ENCODE measurements at regions not wholly inside any gene's neighbourhood (a gene's known extent, or its start where the extent isn't known, plus 50 kb on each side); places are given as distances from the start of the nearest gene placed in this dataset.

- DNase-seq, result no peak
- Histone ChIP-seq H3K36me3 (replicated peaks; ENCODE audit: control insufficient read depth, insufficient read depth, low read length) (no peaks in the 10 kb centered on the region), H3K27me3 (ENCODE audit: control insufficient read depth, insufficient read depth, low read length) (no peaks in the 10 kb centered on the region), H3K4me3 (ENCODE audit: insufficient read depth, low read depth, low read length) (no peak overlapping the region)
Measured at GRCh38 chr7:115672024-115672423, 358.5 kb downstream of the TFEC start.

- H3K4me3 ChIP-seq (ENCODE audit: insufficient read depth, low read depth, low read length), result no peak overlapping the region
- H3K36me3 ChIP-seq (replicated peaks; ENCODE audit: control insufficient read depth, insufficient read depth, low read length), result no peaks in the 10 kb centered on the region
Measured at GRCh38 chr7:115662676-115663075, 367.9 kb downstream of the TFEC start.

GRCh38 chr7:115662120-115662519, 368.4 kb downstream of the TFEC start:
- H3K27me3 ChIP-seq (ENCODE audit: control insufficient read depth, insufficient read depth, low read length), result no peaks in the 10 kb centered on the region
- no peaks in the 10 kb centered on the region for H3K36me3 ChIP-seq (replicated peaks; ENCODE audit: control insufficient read depth, insufficient read depth, low read length)
- H3K4me3 ChIP-seq (ENCODE audit: insufficient read depth, low read depth, low read length), result no peak overlapping the region
- no peak for DNase-seq

More at GRCh38 chr7:115662676-115663075, 367.9 kb downstream of the TFEC start:
- no peaks in the 10 kb centered on the region for H3K27me3 ChIP-seq (ENCODE audit: control insufficient read depth, insufficient read depth, low read length)
- no peak for DNase-seq

- Histone ChIP-seq H3K4me3 (ENCODE audit: insufficient read depth, low read depth, low read length) (no peak overlapping the region), H3K36me3 (replicated peaks; ENCODE audit: control insufficient read depth, insufficient read depth, low read length) (no peaks in the 10 kb centered on the region), H3K27me3 (ENCODE audit: control insufficient read depth, insufficient read depth, low read length) (no peaks in the 10 kb centered on the region)
- DNase-seq, result no peak
Measured at GRCh38 chr7:115658223-115658622, 372.3 kb downstream of the TFEC start.

- H3K27me3 ChIP-seq (ENCODE audit: control insufficient read depth, insufficient read depth, low read length), result no peaks in the 10 kb centered on the region
- DNase-seq, result no peak
- no peaks in the 10 kb centered on the region for H3K36me3 ChIP-seq (replicated peaks; ENCODE audit: control insufficient read depth, insufficient read depth, low read length)
- H3K4me3 ChIP-seq (ENCODE audit: insufficient read depth, low read depth, low read length), result no peak overlapping the region
Measured at GRCh38 chr7:115654384-115655214, 376.0 kb downstream of the TFEC start.

GRCh38 chr7:115649429-115649828, 381.1 kb downstream of the TFEC start:
- Histone ChIP-seq H3K36me3 (replicated peaks; ENCODE audit: control insufficient read depth, insufficient read depth, low read length) (no peaks in the 10 kb centered on the region), H3K4me3 (ENCODE audit: insufficient read depth, low read depth, low read length) (no peak overlapping the region), H3K27me3 (ENCODE audit: control insufficient read depth, insufficient read depth, low read length) (no peaks in the 10 kb centered on the region)
- DNase-seq, result no peak

GRCh38 chr7:115647712-115648111, 382.9 kb downstream of the TFEC start:
- H3K27me3 ChIP-seq (ENCODE audit: control insufficient read depth, insufficient read depth, low read length), result no peaks in the 10 kb centered on the region
- DNase-seq, result no peak
- no peak overlapping the region for H3K4me3 ChIP-seq (ENCODE audit: insufficient read depth, low read depth, low read length)
- H3K36me3 ChIP-seq (replicated peaks; ENCODE audit: control insufficient read depth, insufficient read depth, low read length), result no peaks in the 10 kb centered on the region

GRCh38 chr7:115642194-115642593, 388.4 kb downstream of the TFEC start:
- no peaks in the 10 kb centered on the region for H3K27me3 ChIP-seq (ENCODE audit: control insufficient read depth, insufficient read depth, low read length)
- no peak for DNase-seq
- no peak overlapping the region for H3K4me3 ChIP-seq (ENCODE audit: insufficient read depth, low read depth, low read length)
- no peaks in the 10 kb centered on the region for H3K36me3 ChIP-seq (replicated peaks; ENCODE audit: control insufficient read depth, insufficient read depth, low read length)

- no peak for DNase-seq
- Histone ChIP-seq H3K27me3 (ENCODE audit: control insufficient read depth, insufficient read depth, low read length) (no peaks in the 10 kb centered on the region), H3K4me3 (ENCODE audit: insufficient read depth, low read depth, low read length) (no peak overlapping the region), H3K36me3 (replicated peaks; ENCODE audit: control insufficient read depth, insufficient read depth, low read length) (no peaks in the 10 kb centered on the region)
Measured at GRCh38 chr7:115638853-115639252, 391.7 kb downstream of the TFEC start.

- Histone ChIP-seq H3K36me3 (replicated peaks; ENCODE audit: control insufficient read depth, insufficient read depth, low read length) (no peaks in the 10 kb centered on the region), H3K4me3 (ENCODE audit: insufficient read depth, low read depth, low read length) (no peak overlapping the region), H3K27me3 (ENCODE audit: control insufficient read depth, insufficient read depth, low read length) (no peaks in the 10 kb centered on the region)
- no peak for DNase-seq
Measured at GRCh38 chr7:115637128-115637527, 393.4 kb downstream of the TFEC start.

GRCh38 chr7:115635876-115636275, 394.7 kb downstream of the TFEC start:
- Histone ChIP-seq H3K36me3 (replicated peaks; ENCODE audit: control insufficient read depth, insufficient read depth, low read length) (no peaks in the 10 kb centered on the region), H3K4me3 (ENCODE audit: insufficient read depth, low read depth, low read length) (no peak overlapping the region), H3K27me3 (ENCODE audit: control insufficient read depth, insufficient read depth, low read length) (no peaks in the 10 kb centered on the region)
- DNase-seq, result no peak

GRCh38 chr7:115635376-115635775, 395.2 kb downstream of the TFEC start:
- Histone ChIP-seq H3K27me3 (ENCODE audit: control insufficient read depth, insufficient read depth, low read length) (no peaks in the 10 kb centered on the region), H3K4me3 (ENCODE audit: insufficient read depth, low read depth, low read length) (no peak overlapping the region), H3K36me3 (replicated peaks; ENCODE audit: control insufficient read depth, insufficient read depth, low read length) (no peaks in the 10 kb centered on the region)
- no peak for DNase-seq

- Histone ChIP-seq H3K4me3 (ENCODE audit: insufficient read depth, low read depth, low read length) (no peak overlapping the region), H3K36me3 (replicated peaks; ENCODE audit: control insufficient read depth, insufficient read depth, low read length) (no peaks in the 10 kb centered on the region), H3K27me3 (ENCODE audit: control insufficient read depth, insufficient read depth, low read length) (no peaks in the 10 kb centered on the region)
- no peak for DNase-seq
Measured at GRCh38 chr7:115634633-115635032, 395.9 kb downstream of the TFEC start.

- Histone ChIP-seq H3K36me3 (replicated peaks; ENCODE audit: control insufficient read depth, insufficient read depth, low read length) (no peaks in the 10 kb centered on the region), H3K27me3 (ENCODE audit: control insufficient read depth, insufficient read depth, low read length) (no peaks in the 10 kb centered on the region), H3K4me3 (ENCODE audit: insufficient read depth, low read depth, low read length) (no peak overlapping the region)
- no peak for DNase-seq
Measured at GRCh38 chr7:115632636-115633035, 397.9 kb downstream of the TFEC start.

GRCh38 chr7:115631782-115632181, 398.8 kb downstream of the TFEC start:
- Histone ChIP-seq H3K36me3 (replicated peaks; ENCODE audit: control insufficient read depth, insufficient read depth, low read length) (no peaks in the 10 kb centered on the region), H3K27me3 (ENCODE audit: control insufficient read depth, insufficient read depth, low read length) (no peaks in the 10 kb centered on the region), H3K4me3 (ENCODE audit: insufficient read depth, low read depth, low read length) (no peak overlapping the region)
- DNase-seq, result no peak

GRCh38 chr7:115630049-115630448, 400.5 kb downstream of the TFEC start:
- no peaks in the 10 kb centered on the region for H3K36me3 ChIP-seq (replicated peaks; ENCODE audit: control insufficient read depth, insufficient read depth, low read length)
- H3K27me3 ChIP-seq (ENCODE audit: control insufficient read depth, insufficient read depth, low read length), result no peaks in the 10 kb centered on the region
- H3K4me3 ChIP-seq (ENCODE audit: insufficient read depth, low read depth, low read length), result no peak overlapping the region
- DNase-seq, result no peak

All from H7 (cell line).